HG03558 (cell line): ENCODE measurements at regions not wholly inside any gene's neighbourhood (a gene's known extent, or its start where the extent isn't known, plus 50 kb on each side); places are given as distances from the start of the nearest gene placed in this dataset.

Source experiments
- ATAC-seq: cut with Tn5 transposase; IDR thresholded peaks from one replicate; pipeline ENCODE4 v1.9.1; 2021; ENCODE audit warnings: moderate number of reproducible peaks; ENCODE audit not compliant: unreplicated experiment; ENCODE audit errors: extremely low read depth

- no peak for ATAC-seq
These were observed 136.2 kb upstream of the CTTNBP2 start for GRCh38 chr7:118009419-118009818.

- ATAC-seq, result no peak
These were observed 138.4 kb upstream of the CTTNBP2 start for GRCh38 chr7:118011652-118012051.

GRCh38 chr7:118013252-118014010 is 140.2 kb upstream of the CTTNBP2 start:
- ATAC-seq, result no peak

- no peak for ATAC-seq
These were observed 149.3 kb upstream of the CTTNBP2 start for GRCh38 chr7:118022546-118022945.

- ATAC-seq, result no peak
These were observed 153.6 kb upstream of the CTTNBP2 start for GRCh38 chr7:118026791-118027190.

- ATAC-seq, result no peak
These were observed 155.0 kb upstream of the CTTNBP2 start for GRCh38 chr7:118028226-118028625.

- ATAC-seq, result no peak
These were observed 154.0 kb upstream of the LSM8 start for GRCh38 chr7:118029826-118030422.

- no peak for ATAC-seq
These were observed 150.7 kb upstream of the LSM8 start for GRCh38 chr7:118033273-118033672.

GRCh38 chr7:118039963-118040489 is 143.9 kb upstream of the LSM8 start:
- ATAC-seq, result no peak

- ATAC-seq, result peak; percentile 64
These were observed 143.4 kb upstream of the LSM8 start for GRCh38 chr7:118040562-118040961.

GRCh38 chr7:118041251-118041878 is 142.6 kb upstream of the LSM8 start:
- no peak for ATAC-seq

- ATAC-seq, result no peak
These were observed 138.3 kb upstream of the LSM8 start for GRCh38 chr7:118045629-118046028.

- ATAC-seq, result no peak
These were observed 137.9 kb upstream of the LSM8 start for GRCh38 chr7:118046086-118046485.

GRCh38 chr7:118046801-118047200 is 137.2 kb upstream of the LSM8 start:
- no peak for ATAC-seq

GRCh38 chr7:118052336-118052735 is 131.6 kb upstream of the LSM8 start:
- no peak for ATAC-seq

- no peak for ATAC-seq
These were observed 130.6 kb upstream of the LSM8 start for GRCh38 chr7:118053353-118053752.

GRCh38 chr7:118054529-118054928 is 129.4 kb upstream of the LSM8 start:
- ATAC-seq, result no peak

GRCh38 chr7:118055647-118056046 is 128.3 kb upstream of the LSM8 start:
- no peak for ATAC-seq

- ATAC-seq, result no peak
These were observed 126.6 kb upstream of the LSM8 start for GRCh38 chr7:118057404-118057803.

- ATAC-seq, result no peak
These were observed 124.8 kb upstream of the LSM8 start for GRCh38 chr7:118059209-118059608.

- no peak for ATAC-seq
These were observed 123.3 kb upstream of the LSM8 start for GRCh38 chr7:118060692-118061091.
